Osteocyte (in vitro differentiated cells): ENCODE measurements at regions not wholly inside any gene's neighbourhood (a gene's known extent, or its start where the extent isn't known, plus 50 kb on each side); places are given as distances from the start of the nearest gene placed in this dataset.

Experiments used
- DNase-seq: peaks from one replicate; pipeline ENCODE4 v3.0.0; 2021; ENCODE audit warnings: mixed read lengths; ENCODE audit not compliant: unreplicated experiment; ENCODE audit errors: extremely low spot score
- H3K27ac Mint-ChIP-seq: one replicate; pipeline ENCODE4 v1.8.0; 2021; ENCODE audit warnings: mild to moderate bottlenecking, mixed read lengths; ENCODE audit not compliant: unreplicated experiment
- H3K27me3 Mint-ChIP-seq: one replicate; pipeline ENCODE4 v1.8.0; 2021; ENCODE audit warnings: mixed read lengths; ENCODE audit not compliant: unreplicated experiment
- H3K36me3 Mint-ChIP-seq: one replicate; pipeline ENCODE4 v1.8.0; 2021; ENCODE audit warnings: mixed read lengths; ENCODE audit not compliant: unreplicated experiment
- H3K4me1 Mint-ChIP-seq: one replicate; pipeline ENCODE4 v1.8.0; 2021; ENCODE audit warnings: mixed read lengths; ENCODE audit not compliant: unreplicated experiment
- H3K4me3 Mint-ChIP-seq: one replicate; pipeline ENCODE4 v1.8.0; 2021; ENCODE audit warnings: mild to moderate bottlenecking, moderate library complexity, mixed read lengths; ENCODE audit not compliant: unreplicated experiment
- H3K9me3 Mint-ChIP-seq: one replicate; pipeline ENCODE4 v1.8.0; 2021; ENCODE audit warnings: mixed read lengths; ENCODE audit not compliant: unreplicated experiment
- TF ChIP-seq, protein P1 (sequence below): fragments of 200-600 bp; sonication (generic); IDR thresholded peaks from 2 replicates; pipeline ENCODE4 v1.5.0; 2021; ENCODE audit warnings: antibody characterized with exemption, mild to moderate bottlenecking, moderate library complexity

DNA sequence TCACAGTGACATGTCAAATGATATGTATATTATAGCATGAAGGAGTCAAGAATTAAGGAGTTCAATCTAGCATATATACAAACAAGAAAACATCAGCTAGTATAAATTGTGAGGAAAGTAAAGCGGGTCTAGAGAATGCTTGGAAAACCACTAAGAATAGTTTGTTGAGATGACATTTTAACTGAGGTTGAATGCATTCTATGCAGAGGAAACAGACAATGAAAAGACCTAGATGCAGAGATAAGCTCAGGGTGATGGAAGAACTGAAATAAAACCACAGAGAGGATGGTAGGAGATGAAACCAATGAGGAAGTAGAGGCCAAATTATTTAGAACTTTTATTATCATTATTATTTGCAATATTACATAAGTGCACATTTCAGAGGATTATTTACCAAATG, 803.6 kb upstream of the FANCL start:
- TF ChIP-seq, protein P1, sequence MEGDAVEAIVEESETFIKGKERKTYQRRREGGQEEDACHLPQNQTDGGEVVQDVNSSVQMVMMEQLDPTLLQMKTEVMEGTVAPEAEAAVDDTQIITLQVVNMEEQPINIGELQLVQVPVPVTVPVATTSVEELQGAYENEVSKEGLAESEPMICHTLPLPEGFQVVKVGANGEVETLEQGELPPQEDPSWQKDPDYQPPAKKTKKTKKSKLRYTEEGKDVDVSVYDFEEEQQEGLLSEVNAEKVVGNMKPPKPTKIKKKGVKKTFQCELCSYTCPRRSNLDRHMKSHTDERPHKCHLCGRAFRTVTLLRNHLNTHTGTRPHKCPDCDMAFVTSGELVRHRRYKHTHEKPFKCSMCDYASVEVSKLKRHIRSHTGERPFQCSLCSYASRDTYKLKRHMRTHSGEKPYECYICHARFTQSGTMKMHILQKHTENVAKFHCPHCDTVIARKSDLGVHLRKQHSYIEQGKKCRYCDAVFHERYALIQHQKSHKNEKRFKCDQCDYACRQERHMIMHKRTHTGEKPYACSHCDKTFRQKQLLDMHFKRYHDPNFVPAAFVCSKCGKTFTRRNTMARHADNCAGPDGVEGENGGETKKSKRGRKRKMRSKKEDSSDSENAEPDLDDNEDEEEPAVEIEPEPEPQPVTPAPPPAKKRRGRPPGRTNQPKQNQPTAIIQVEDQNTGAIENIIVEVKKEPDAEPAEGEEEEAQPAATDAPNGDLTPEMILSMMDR, result no peak
- no peak overlapping the region for H3K4me3 Mint-ChIP-seq
- H3K4me1 Mint-ChIP-seq, result no peaks in the 10 kb centered on the region
- no peaks in the 10 kb centered on the region for H3K9me3 Mint-ChIP-seq
- H3K27ac Mint-ChIP-seq, result no peak overlapping the region
- H3K36me3 Mint-ChIP-seq, result no peaks in the 10 kb centered on the region
- no peak for DNase-seq
- H3K27me3 Mint-ChIP-seq, result peaks cover 20% of the 10 kb centered on the region

GRCh38 chr2:59041139-59041538, 800.0 kb upstream of the FANCL start:
- Mint-ChIP-seq H3K4me3 (no peak overlapping the region), H3K4me1 (no peaks in the 10 kb centered on the region), H3K9me3 (peaks cover 5% of the 10 kb centered on the region), H3K27ac (no peak overlapping the region), H3K36me3 (no peaks in the 10 kb centered on the region), H3K27me3 (peaks cover 17% of the 10 kb centered on the region)
- no peak for DNase-seq
- TF ChIP-seq, protein P1, result no peak

DNA sequence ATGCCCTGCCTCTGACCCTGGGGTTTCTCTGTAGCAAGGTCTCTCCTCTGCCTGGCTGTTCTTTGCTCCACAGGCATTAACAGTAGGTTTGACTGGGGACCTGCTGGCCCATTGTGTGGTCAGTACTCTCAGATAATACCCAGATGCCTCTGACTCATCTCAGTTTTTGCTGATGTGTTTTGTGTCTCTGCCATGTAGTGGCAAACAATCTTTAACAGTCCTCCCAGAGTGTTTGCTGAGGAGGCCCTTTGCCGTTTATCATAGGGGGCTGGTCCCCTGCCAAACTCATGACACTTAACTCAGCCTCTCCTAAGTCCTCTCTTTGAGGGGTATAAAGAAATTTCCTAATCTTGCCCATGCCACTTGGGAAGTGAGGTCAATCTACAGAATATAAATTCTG, 793.7 kb upstream of the FANCL start:
- H3K27ac Mint-ChIP-seq, result no peak overlapping the region
- H3K36me3 Mint-ChIP-seq, result no peaks in the 10 kb centered on the region
- peaks cover 11% of the 10 kb centered on the region for H3K27me3 Mint-ChIP-seq
- no peak overlapping the region for H3K4me3 Mint-ChIP-seq
- DNase-seq, result no peak
- no peaks in the 10 kb centered on the region for H3K4me1 Mint-ChIP-seq
- H3K9me3 Mint-ChIP-seq, result peaks cover 5% of the 10 kb centered on the region
- TF ChIP-seq, protein P1, result no peak

DNA sequence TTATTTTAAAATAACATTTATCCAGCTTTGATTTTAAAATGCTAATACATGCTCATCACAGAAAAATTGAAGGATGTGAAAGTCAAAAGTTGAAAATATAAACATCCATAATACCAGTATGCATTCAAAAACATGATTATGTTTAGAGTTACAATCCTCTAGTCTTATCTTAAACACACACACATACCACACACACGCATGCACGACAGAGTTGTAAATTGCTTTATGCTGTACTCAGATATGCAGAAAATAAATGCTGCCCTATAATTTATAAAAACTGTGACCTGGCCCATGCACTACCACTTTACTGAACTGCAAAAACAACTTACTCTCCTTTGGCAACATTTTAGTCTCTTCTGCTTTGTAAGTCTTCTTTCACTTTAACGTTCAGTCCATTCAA, 793.0 kb upstream of the FANCL start:
- Mint-ChIP-seq H3K36me3 (no peaks in the 10 kb centered on the region), H3K4me1 (no peaks in the 10 kb centered on the region), H3K9me3 (peaks cover 5% of the 10 kb centered on the region), H3K27ac (no peak overlapping the region), H3K27me3 (peaks cover 11% of the 10 kb centered on the region), H3K4me3 (no peak overlapping the region)
- TF ChIP-seq, protein P1, result no peak
- no peak for DNase-seq

- no peak for DNase-seq
- Mint-ChIP-seq H3K27ac (no peak overlapping the region), H3K36me3 (no peaks in the 10 kb centered on the region), H3K27me3 (peaks cover 7% of the 10 kb centered on the region), H3K9me3 (peaks cover 5% of the 10 kb centered on the region), H3K4me3 (no peak overlapping the region), H3K4me1 (no peaks in the 10 kb centered on the region)
- TF ChIP-seq, protein P1, result no peak
Measured at GRCh38 chr2:59033661-59034060, 792.5 kb upstream of the FANCL start.
